ENCODE measurements at regions not wholly inside any gene's neighbourhood (a gene's known extent, or its start where the extent isn't known, plus 50 kb on each side); places are given as distances from the start of the nearest gene placed in this dataset.

DNA sequence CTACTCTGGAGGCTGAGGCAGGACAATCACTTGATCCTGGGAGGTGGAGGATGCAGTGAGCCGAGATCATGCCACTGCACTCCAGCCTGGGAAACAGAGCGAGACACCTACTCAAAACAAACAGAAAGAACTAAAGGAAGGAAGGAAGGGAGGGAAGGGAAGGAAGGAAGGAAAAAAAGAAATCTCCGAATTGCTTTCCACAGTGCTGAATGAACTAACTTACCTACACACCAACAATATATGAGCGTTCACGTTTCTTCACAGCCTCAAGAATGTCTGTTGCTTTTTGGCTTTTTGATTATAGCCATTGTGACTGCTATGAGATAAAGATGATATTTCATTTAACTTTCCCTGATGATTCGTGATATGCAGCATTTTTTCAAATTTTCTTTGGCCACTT, 1343.7 kb downstream of the LRFN5 start:
- Mint-ChIP-seq H3K27me3 (ENCODE audit: low read depth) (no peaks in the 10 kb centered on the region), H3K27ac (ENCODE audit: unreplicated experiment) (no peak overlapping the region), H3K9me3 (ENCODE audit: low read depth) (peaks cover 30% of the 10 kb centered on the region), H3K4me3 (ENCODE audit: unreplicated experiment) (no peak overlapping the region), H3K4me1 (ENCODE audit: low read depth) (no peaks in the 10 kb centered on the region), H3K36me3 (ENCODE audit: low read depth) (no peaks in the 10 kb centered on the region)
- no peak for TF ChIP-seq CTCF (IDR thresholded peaks at IDR 0.05)
- no peak for DNase-seq (ENCODE audit: low spot score)

GRCh38 chr14:42947991-42948390, 1341.3 kb downstream of the LRFN5 start:
- no peaks in the 10 kb centered on the region for H3K36me3 Mint-ChIP-seq (ENCODE audit: low read depth)
- H3K27ac Mint-ChIP-seq (ENCODE audit: unreplicated experiment) = no peak overlapping the region
- peaks cover 26% of the 10 kb centered on the region for H3K9me3 Mint-ChIP-seq (ENCODE audit: low read depth)
- H3K4me1 Mint-ChIP-seq (ENCODE audit: low read depth) = peaks cover 9% of the 10 kb centered on the region
- TF ChIP-seq CTCF (IDR thresholded peaks at IDR 0.05) = no peak
- H3K27me3 Mint-ChIP-seq (ENCODE audit: low read depth) = no peaks in the 10 kb centered on the region
- DNase-seq (ENCODE audit: low spot score) = no peak
- no peak overlapping the region for H3K4me3 Mint-ChIP-seq (ENCODE audit: unreplicated experiment)

DNA sequence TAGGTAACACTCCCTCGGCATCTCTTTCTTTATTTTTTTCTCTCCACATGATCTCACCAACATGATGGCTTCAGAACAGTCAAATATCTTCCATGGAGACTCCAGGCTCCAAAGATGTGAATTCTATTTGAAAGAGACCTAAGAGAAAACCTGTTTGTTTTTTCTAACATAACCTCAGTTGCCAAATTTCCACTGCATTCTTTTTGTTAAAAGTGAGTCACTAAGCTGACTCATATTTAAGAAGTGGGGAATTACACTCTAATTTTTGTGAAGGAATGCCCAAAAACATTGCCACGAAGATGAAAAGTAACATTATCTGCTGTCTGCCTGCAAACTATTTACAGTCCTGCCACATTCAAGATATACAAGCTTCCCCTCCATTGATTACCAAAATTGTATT, 1337.6 kb downstream of the LRFN5 start:
- Mint-ChIP-seq H3K4me1 (ENCODE audit: low read depth) (peaks cover 9% of the 10 kb centered on the region), H3K27ac (ENCODE audit: unreplicated experiment) (no peak overlapping the region), H3K4me3 (ENCODE audit: unreplicated experiment) (no peak overlapping the region), H3K27me3 (ENCODE audit: low read depth) (no peaks in the 10 kb centered on the region), H3K9me3 (ENCODE audit: low read depth) (peaks cover 2% of the 10 kb centered on the region), H3K36me3 (ENCODE audit: low read depth) (no peaks in the 10 kb centered on the region)
- DNase-seq (ENCODE audit: low spot score) = no peak
- TF ChIP-seq CTCF (IDR thresholded peaks at IDR 0.05) = no peak

GRCh38 chr14:42931308-42931707, 1324.6 kb downstream of the LRFN5 start:
- H3K4me3 Mint-ChIP-seq (ENCODE audit: unreplicated experiment) = no peak overlapping the region
- H3K27ac Mint-ChIP-seq (ENCODE audit: unreplicated experiment) = no peak overlapping the region

DNA sequence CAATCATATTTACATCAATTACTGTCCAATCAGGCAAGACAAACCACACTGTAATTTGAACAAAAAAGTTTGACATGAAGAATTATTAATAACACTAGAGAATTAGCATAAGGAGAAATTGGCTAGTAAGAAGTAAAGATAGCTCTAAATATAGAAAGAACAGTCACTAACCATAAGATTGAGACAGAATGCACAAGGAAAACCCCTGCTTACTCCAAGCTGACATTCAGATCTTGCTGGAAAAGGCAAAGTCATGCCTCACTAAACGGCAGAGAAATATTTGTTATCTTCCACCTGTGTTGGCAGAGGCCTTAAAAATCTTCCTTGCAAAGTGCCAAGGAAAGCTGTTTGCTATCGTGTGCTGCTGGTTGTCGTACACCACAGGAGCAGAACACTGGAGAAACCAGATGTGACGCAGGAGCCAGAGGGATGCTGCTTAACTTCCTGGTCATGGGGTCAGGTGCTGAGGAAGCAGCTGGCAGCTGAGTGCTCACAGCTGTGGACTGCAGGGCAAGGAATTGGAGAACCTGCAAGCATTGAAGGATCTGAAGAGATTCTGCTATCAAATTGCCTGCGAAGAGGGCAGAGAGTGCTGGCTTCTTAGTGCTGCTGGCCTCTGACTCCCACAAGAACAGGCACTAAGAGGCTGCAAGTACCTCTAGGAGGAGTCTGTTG, 1323.3 kb downstream of the LRFN5 start:
- peaks cover 7% of the 10 kb centered on the region for H3K9me3 Mint-ChIP-seq (ENCODE audit: low read depth)
- no peak for TF ChIP-seq CTCF (IDR thresholded peaks at IDR 0.05)
- no peaks in the 10 kb centered on the region for H3K27me3 Mint-ChIP-seq (ENCODE audit: low read depth)
- no peaks in the 10 kb centered on the region for H3K4me1 Mint-ChIP-seq (ENCODE audit: low read depth)
- DNase-seq (ENCODE audit: low spot score) = no peak
- H3K4me3 Mint-ChIP-seq (ENCODE audit: unreplicated experiment) = no peak overlapping the region
- no peak overlapping the region for H3K27ac Mint-ChIP-seq (ENCODE audit: unreplicated experiment)
- H3K36me3 Mint-ChIP-seq (ENCODE audit: low read depth) = no peaks in the 10 kb centered on the region

More at GRCh38 chr14:42931308-42931707, 1324.6 kb downstream of the LRFN5 start:
- Mint-ChIP-seq H3K4me1 (ENCODE audit: low read depth) (no peaks in the 10 kb centered on the region), H3K36me3 (ENCODE audit: low read depth) (no peaks in the 10 kb centered on the region), H3K9me3 (ENCODE audit: low read depth) (peaks cover 7% of the 10 kb centered on the region), H3K27me3 (ENCODE audit: low read depth) (no peaks in the 10 kb centered on the region)
- no peak for TF ChIP-seq CTCF (IDR thresholded peaks at IDR 0.05)
- DNase-seq (ENCODE audit: low spot score) = no peak

Measured in chondrocyte (in vitro differentiated cells).